Suprapubic skin (tissue), 4 donors: ENCODE measurements at regions not wholly inside any gene's neighbourhood (a gene's known extent, or its start where the extent isn't known, plus 50 kb on each side); places are given as distances from the start of the nearest gene placed in this dataset.

Experiments
- DNase-seq, 2 donors: peaks; one replicate each; pipeline ENCODE4 v3.0.0-alpha.2; 2019; ENCODE audit warnings: low spot score in 2 of 2
- H3K27ac ChIP-seq: fragments of 200-600 bp; sonication (generic); one replicate; pipeline ENCODE4 v1.5.1; 2019
- H3K27me3 ChIP-seq: fragments of 200-600 bp; sonication (generic); one replicate; pipeline ENCODE4 v1.5.1; 2019
- H3K36me3 ChIP-seq: fragments of 200-600 bp; sonication (generic); one replicate; pipeline ENCODE4 v1.5.1; 2019
- H3K4me1 ChIP-seq: fragments of 200-600 bp; sonication (generic); one replicate; pipeline ENCODE4 v1.5.1; 2019
- H3K4me3 ChIP-seq: fragments of 200-600 bp; sonication (generic); one replicate; pipeline ENCODE4 v1.5.1; 2019; ENCODE audit warnings: mild to moderate bottlenecking
- H3K9me3 ChIP-seq: fragments of 200-600 bp; sonication (generic); one replicate; pipeline ENCODE4 v1.5.1; 2019
- CTCF ChIP-seq, 2 donors: fragments of 200-600 bp in 1 of 2; fragments of 450-650 bp in 1 of 2; sonication (generic) in 1 of 2; IDR thresholded peaks; one replicate each; pipeline ENCODE4 v1.5.1; 2016 to 2019; ENCODE audit warnings: antibody characterized with exemption in 2 of 2, mild to moderate bottlenecking in 1 of 2, moderate library complexity in 1 of 2
- EP300 ChIP-seq: sonication (generic); formaldehyde crosslinking; IDR thresholded peaks from one replicate; pipeline ENCODE4 v1.6.1; 2017; ENCODE audit warnings: antibody characterized with exemption
- POLR2A ChIP-seq, 2 donors: fragments of 450-650 bp; IDR thresholded peaks; one replicate each; pipeline ENCODE4 v1.6.1; 2017; ENCODE audit warnings: antibody characterized with exemption in 2 of 2, mild to moderate bottlenecking in 2 of 2, moderate library complexity in 2 of 2
- POLR2AphosphoS5 ChIP-seq, 3 donors: sonication (generic); formaldehyde crosslinking; IDR thresholded peaks; one replicate each; pipeline ENCODE4 v1.6.1; 2017; ENCODE audit warnings: antibody characterized with exemption in 3 of 3
- WGBS: methylation state at CpG from one replicate; pipeline ENCODE4 v1.1.5; 2018; 5-methylcytosine and 5-hydroxymethylcytosine counted together

GRCh38 chr2:215687149-215688031 is 251.5 kb upstream of the FN1 start:
- DNase-seq, result no peak
- Histone ChIP-seq H3K36me3 (no peaks in the 10 kb centered on the region), H3K4me1 (peaks cover 1% of the 10 kb centered on the region), H3K4me3 (no peak overlapping the region), H3K27ac (no peak overlapping the region), H3K27me3 (no peaks in the 10 kb centered on the region), H3K9me3 (no peaks in the 10 kb centered on the region)
- no peak for TF ChIP-seq POLR2AphosphoS5 (IDR thresholded peaks at IDR 0.05)
- no peak for TF ChIP-seq EP300
- TF ChIP-seq POLR2A (IDR thresholded peaks at IDR 0.05), result no peak
- no peak for TF ChIP-seq CTCF (IDR thresholded peaks at IDR 0.05)
- WGBS, result 91% methylated on average over 2 of the region's 2 CpGs

- no peaks in the 10 kb centered on the region for H3K9me3 ChIP-seq
- H3K27ac ChIP-seq, result no peak overlapping the region
- no peak overlapping the region for H3K4me3 ChIP-seq
- no peak for TF ChIP-seq CTCF (IDR thresholded peaks at IDR 0.05)
- no peak for TF ChIP-seq POLR2AphosphoS5 (IDR thresholded peaks at IDR 0.05)
- no peak for TF ChIP-seq EP300
- TF ChIP-seq POLR2A (IDR thresholded peaks at IDR 0.05), result no peak
- no peak for DNase-seq
- H3K4me1 ChIP-seq, result peaks cover 6% of the 10 kb centered on the region
- H3K36me3 ChIP-seq, result no peaks in the 10 kb centered on the region
- WGBS, result 68% methylated on average over 1 of the region's 1 CpG
- no peaks in the 10 kb centered on the region for H3K27me3 ChIP-seq
Measured at GRCh38 chr2:215685238-215685990, 249.5 kb upstream of the FN1 start.

GRCh38 chr2:215684448-215685237 is 248.8 kb upstream of the FN1 start:
- H3K27ac ChIP-seq, result no peak overlapping the region
- TF ChIP-seq POLR2AphosphoS5 (IDR thresholded peaks at IDR 0.05) (no peak), EP300 (no peak), POLR2A (IDR thresholded peaks at IDR 0.05) (no peak), CTCF (IDR thresholded peaks at IDR 0.05) (no peak)
- no peaks in the 10 kb centered on the region for H3K9me3 ChIP-seq
- 82% methylated on average over 4 of the region's 4 CpGs for WGBS
- H3K4me3 ChIP-seq, result no peak overlapping the region
- H3K4me1 ChIP-seq, result peaks cover 6% of the 10 kb centered on the region
- no peaks in the 10 kb centered on the region for H3K27me3 ChIP-seq
- DNase-seq, result no peak
- H3K36me3 ChIP-seq, result no peaks in the 10 kb centered on the region

- TF ChIP-seq EP300, result no peak
- TF ChIP-seq POLR2AphosphoS5 (IDR thresholded peaks at IDR 0.05), result no peak
- no peak for TF ChIP-seq CTCF (IDR thresholded peaks at IDR 0.05)
- no peak for TF ChIP-seq POLR2A (IDR thresholded peaks at IDR 0.05)
- Histone ChIP-seq H3K4me3 (no peak overlapping the region), H3K36me3 (no peaks in the 10 kb centered on the region), H3K9me3 (no peaks in the 10 kb centered on the region), H3K4me1 (peaks cover 6% of the 10 kb centered on the region), H3K27ac (no peak overlapping the region), H3K27me3 (no peaks in the 10 kb centered on the region)
- 76% methylated on average over 4 of the region's 4 CpGs for WGBS
- DNase-seq, result no peak
Measured at GRCh38 chr2:215683295-215683694, 247.4 kb upstream of the FN1 start.
